ENCODE measurements at regions not wholly inside any gene's neighbourhood (a gene's known extent, or its start where the extent isn't known, plus 50 kb on each side); places are given as distances from the start of the nearest gene placed in this dataset.

GRCh38 chr18:37631422-37631821 lies 65.8 kb upstream of the CELF4 start:
- H3K27ac Mint-ChIP-seq (ENCODE audit: unreplicated experiment): no peak overlapping the region
- DNase-seq (ENCODE audit: low read depth) (no peak), FAIRE-seq (no peak)
- TF ChIP-seq CTCF (IDR thresholded peaks at IDR 0.05; ENCODE audit: insufficient read depth, low read depth, low read length) (no peak), EZH2 (IDR thresholded peaks at IDR 0.05; ENCODE audit: insufficient read depth, low read length) (no peak)
- no peak overlapping the region for H3K4me3 ChIP-seq (ENCODE audit: insufficient read depth, low read depth, low read length)
- no peaks in the 10 kb centered on the region for H3K36me3 ChIP-seq (ENCODE audit: insufficient read depth, low read length)
- H3K4me2 ChIP-seq (ENCODE audit: low read length): no peak overlapping the region
- H4K20me1 ChIP-seq (ENCODE audit: insufficient read depth, low read length): no peaks in the 10 kb centered on the region
- no peak overlapping the region for H2AFZ ChIP-seq (ENCODE audit: low read depth, low read length)
- H3K36me3 Mint-ChIP-seq (ENCODE audit: low read depth, unreplicated experiment): no peaks in the 10 kb centered on the region
- no peaks in the 10 kb centered on the region for H3K27me3 ChIP-seq (ENCODE audit: insufficient read depth, low read length)
- no peak overlapping the region for H3K9ac ChIP-seq (ENCODE audit: low read length)
- peaks cover 3% of the 10 kb centered on the region for H3K9me3 ChIP-seq (ENCODE audit: insufficient read depth, low read depth, low read length)
- H3K4me1 Mint-ChIP-seq (ENCODE audit: low read depth, unreplicated experiment): no peaks in the 10 kb centered on the region
- H3K4me3 Mint-ChIP-seq (ENCODE audit: unreplicated experiment): no peak overlapping the region
- no peaks in the 10 kb centered on the region for H3K79me2 ChIP-seq (ENCODE audit: insufficient read depth, low read length)
- H3K27ac ChIP-seq (ENCODE audit: low read depth, low read length): no peak overlapping the region
- H3K4me1 ChIP-seq (ENCODE audit: insufficient read depth, low read length): no peaks in the 10 kb centered on the region
- peaks cover 3% of the 10 kb centered on the region for H3K9me3 Mint-ChIP-seq (ENCODE audit: unreplicated experiment)
- peaks cover 18% of the 10 kb centered on the region for H3K27me3 Mint-ChIP-seq (ENCODE audit: low read depth, unreplicated experiment)

- Histone ChIP-seq H3K36me3 (ENCODE audit: insufficient read depth, low read length) (no peaks in the 10 kb centered on the region), H3K4me1 (ENCODE audit: insufficient read depth, low read length) (no peaks in the 10 kb centered on the region), H3K79me2 (ENCODE audit: insufficient read depth, low read length) (no peaks in the 10 kb centered on the region), H4K20me1 (ENCODE audit: insufficient read depth, low read length) (no peaks in the 10 kb centered on the region), H3K27me3 (ENCODE audit: insufficient read depth, low read length) (no peaks in the 10 kb centered on the region), H2AFZ (ENCODE audit: low read depth, low read length) (no peak overlapping the region), H3K4me2 (ENCODE audit: low read length) (no peak overlapping the region), H3K9me3 (ENCODE audit: insufficient read depth, low read depth, low read length) (peaks cover 3% of the 10 kb centered on the region), H3K27ac (ENCODE audit: low read depth, low read length) (no peak overlapping the region), H3K9ac (ENCODE audit: low read length) (no peak overlapping the region), H3K4me3 (ENCODE audit: insufficient read depth, low read depth, low read length) (no peak overlapping the region)
- peaks cover 18% of the 10 kb centered on the region for H3K27me3 Mint-ChIP-seq (ENCODE audit: low read depth, unreplicated experiment)
- peaks cover 2% of the 10 kb centered on the region for H3K4me1 Mint-ChIP-seq (ENCODE audit: low read depth, unreplicated experiment)
- H3K27ac Mint-ChIP-seq (ENCODE audit: unreplicated experiment): no peak overlapping the region
- FAIRE-seq: no peak
- TF ChIP-seq EZH2 (IDR thresholded peaks at IDR 0.05; ENCODE audit: insufficient read depth, low read length) (no peak), CTCF (IDR thresholded peaks at IDR 0.05; ENCODE audit: insufficient read depth, low read depth, low read length) (no peak)
- no peak for DNase-seq (ENCODE audit: low read depth)
- no peaks in the 10 kb centered on the region for H3K36me3 Mint-ChIP-seq (ENCODE audit: low read depth, unreplicated experiment)
- no peak overlapping the region for H3K4me3 Mint-ChIP-seq (ENCODE audit: unreplicated experiment)
- peaks cover 3% of the 10 kb centered on the region for H3K9me3 Mint-ChIP-seq (ENCODE audit: unreplicated experiment)
Observed at GRCh38 chr18:37630334-37630733, 64.7 kb upstream of the CELF4 start.

- H3K36me3 ChIP-seq (ENCODE audit: insufficient read depth, low read length): no peaks in the 10 kb centered on the region
- no peaks in the 10 kb centered on the region for H3K79me2 ChIP-seq (ENCODE audit: insufficient read depth, low read length)
- FAIRE-seq (no peak), DNase-seq (ENCODE audit: low read depth) (no peak)
- no peak overlapping the region for H3K4me3 Mint-ChIP-seq (ENCODE audit: unreplicated experiment)
- H3K27me3 Mint-ChIP-seq (ENCODE audit: low read depth, unreplicated experiment): peaks cover 18% of the 10 kb centered on the region
- H3K4me1 ChIP-seq (ENCODE audit: insufficient read depth, low read length): no peaks in the 10 kb centered on the region
- no peak overlapping the region for H3K4me3 ChIP-seq (ENCODE audit: insufficient read depth, low read depth, low read length)
- H3K27ac ChIP-seq (ENCODE audit: low read depth, low read length): no peak overlapping the region
- TF ChIP-seq EZH2 (IDR thresholded peaks at IDR 0.05; ENCODE audit: insufficient read depth, low read length) (no peak), CTCF (IDR thresholded peaks at IDR 0.05; ENCODE audit: insufficient read depth, low read depth, low read length) (no peak)
- H3K36me3 Mint-ChIP-seq (ENCODE audit: low read depth, unreplicated experiment): no peaks in the 10 kb centered on the region
- no peak overlapping the region for H3K27ac Mint-ChIP-seq (ENCODE audit: unreplicated experiment)
- H3K4me2 ChIP-seq (ENCODE audit: low read length): no peak overlapping the region
- H3K27me3 ChIP-seq (ENCODE audit: insufficient read depth, low read length): no peaks in the 10 kb centered on the region
- H2AFZ ChIP-seq (ENCODE audit: low read depth, low read length): no peak overlapping the region
- no peaks in the 10 kb centered on the region for H3K9me3 Mint-ChIP-seq (ENCODE audit: unreplicated experiment)
- H3K9me3 ChIP-seq (ENCODE audit: insufficient read depth, low read depth, low read length): peaks cover 6% of the 10 kb centered on the region
- H4K20me1 ChIP-seq (ENCODE audit: insufficient read depth, low read length): no peaks in the 10 kb centered on the region
- no peak overlapping the region for H3K9ac ChIP-seq (ENCODE audit: low read length)
- H3K4me1 Mint-ChIP-seq (ENCODE audit: low read depth, unreplicated experiment): peaks cover 4% of the 10 kb centered on the region
Observed at GRCh38 chr18:37628470-37629220, 63.0 kb upstream of the CELF4 start.
